ENCODE measurements at regions not wholly inside any gene's neighbourhood (a gene's known extent, or its start where the extent isn't known, plus 50 kb on each side); places are given as distances from the start of the nearest gene placed in this dataset.
A peak's percentile ranks its signal among the peaks of the same experiment; 100 is the strongest.

- no peak for TF ChIP-seq POLR2A (IDR thresholded peaks at IDR 0.05; ENCODE audit: extremely low read depth, insufficient read length)
- TF ChIP-seq MYC (IDR thresholded peaks at IDR 0.05; ENCODE audit: low read depth, low read length) = no peak
- TF ChIP-seq MAX (IDR thresholded peaks at IDR 0.05; ENCODE audit: low read depth, low read length) = no peak
- no peak for TF ChIP-seq CTCF (IDR thresholded peaks at IDR 0.05; ENCODE audit: low read depth, low read length)
- DNase-seq (ENCODE audit: low read depth) = no peak
- no peak overlapping the region for H3K4me3 ChIP-seq (ENCODE audit: low read depth, low read length)
These were observed 310.4 kb downstream of the SETD4 start for GRCh38 chr21:35749904-35750303.

GRCh38 chr21:35748678-35749314 is 311.5 kb downstream of the SETD4 start:
- DNase-seq (ENCODE audit: low read depth) = peak; percentile 51
- TF ChIP-seq MAX (IDR thresholded peaks at IDR 0.05; ENCODE audit: low read depth, low read length) (no peak), MYC (IDR thresholded peaks at IDR 0.05; ENCODE audit: low read depth, low read length) (no peak), CTCF (IDR thresholded peaks at IDR 0.05; ENCODE audit: low read depth, low read length) (no peak), POLR2A (IDR thresholded peaks at IDR 0.05; ENCODE audit: extremely low read depth, insufficient read length) (no peak)

GRCh38 chr21:35743571-35743970 is 316.8 kb downstream of the SETD4 start:
- H3K4me3 ChIP-seq (ENCODE audit: low read depth, low read length) = no peak overlapping the region
- no peak for DNase-seq (ENCODE audit: low read depth)
- no peak for TF ChIP-seq POLR2A (IDR thresholded peaks at IDR 0.05; ENCODE audit: extremely low read depth, insufficient read length)
- no peak for TF ChIP-seq MAX (IDR thresholded peaks at IDR 0.05; ENCODE audit: low read depth, low read length)
- TF ChIP-seq MYC (IDR thresholded peaks at IDR 0.05; ENCODE audit: low read depth, low read length) = no peak
- no peak for TF ChIP-seq CTCF (IDR thresholded peaks at IDR 0.05; ENCODE audit: low read depth, low read length)

More at GRCh38 chr21:35748678-35749314, 311.5 kb downstream of the SETD4 start:
- no peak overlapping the region for H3K4me3 ChIP-seq (ENCODE audit: low read depth, low read length)

GRCh38 chr21:35738347-35738961 is 321.9 kb downstream of the SETD4 start:
- H3K4me3 ChIP-seq (ENCODE audit: low read depth, low read length) = no peak overlapping the region
- TF ChIP-seq POLR2A (IDR thresholded peaks at IDR 0.05; ENCODE audit: extremely low read depth, insufficient read length) = no peak
- no peak for TF ChIP-seq CTCF (IDR thresholded peaks at IDR 0.05; ENCODE audit: low read depth, low read length)
- no peak for TF ChIP-seq MYC (IDR thresholded peaks at IDR 0.05; ENCODE audit: low read depth, low read length)
- TF ChIP-seq MAX (IDR thresholded peaks at IDR 0.05; ENCODE audit: low read depth, low read length) = no peak
- DNase-seq (ENCODE audit: low read depth) = peak; percentile 38

- DNase-seq (ENCODE audit: low read depth) = peak; percentile 73
- TF ChIP-seq POLR2A (IDR thresholded peaks at IDR 0.05; ENCODE audit: extremely low read depth, insufficient read length) (no peak), MYC (IDR thresholded peaks at IDR 0.05; ENCODE audit: low read depth, low read length) (no peak), CTCF (IDR thresholded peaks at IDR 0.05; ENCODE audit: low read depth, low read length) (no peak), MAX (IDR thresholded peaks at IDR 0.05; ENCODE audit: low read depth, low read length) (peak; percentile 38; the same call in 1 of the 2 replicates)
- no peak overlapping the region for H3K4me3 ChIP-seq (ENCODE audit: low read depth, low read length)
These were observed 322.4 kb downstream of the SETD4 start for GRCh38 chr21:35737899-35738346.
